AG09319 (cell line): ENCODE measurements at regions not wholly inside any gene's neighbourhood (a gene's known extent, or its start where the extent isn't known, plus 50 kb on each side); places are given as distances from the start of the nearest gene placed in this dataset.
"Not testable (repeated sequence)": the region's sequence is repeated elsewhere in the genome, so short reads cannot be mapped to it uniquely, and the experiment has no call there.

Source experiments
- DNase-seq: peaks from one replicate; pipeline ENCODE4 v3.0.0-alpha.2; 2010; ENCODE audit warnings: low read depth; ENCODE audit errors: extremely low read depth
- CTCF ChIP-seq: IDR thresholded peaks from 2 replicates; pipeline ENCODE4 v1.5.1; 2011; ENCODE audit warnings: low read depth, mild to moderate bottlenecking, inconsistent platforms, low read length, moderate library complexity

GRCh38 chr1:81270051-81270450 is 530.7 kb upstream of the ADGRL2 start:
- no peak for DNase-seq
- no peak for TF ChIP-seq CTCF

GRCh38 chr1:81264976-81265375 is 535.8 kb upstream of the ADGRL2 start:
- no peak for DNase-seq
- no peak for TF ChIP-seq CTCF

- no peak for TF ChIP-seq CTCF
- no peak for DNase-seq
Measured at GRCh38 chr1:81259625-81260411, 540.9 kb upstream of the ADGRL2 start.

- DNase-seq: no peak
- TF ChIP-seq CTCF: no peak; the same call in 1 of the 2 replicates
Measured at GRCh38 chr1:81254560-81254959, 546.2 kb upstream of the ADGRL2 start.

GRCh38 chr1:81254068-81254467 is 546.7 kb upstream of the ADGRL2 start:
- no peak for DNase-seq
- TF ChIP-seq CTCF: no peak

- no peak for TF ChIP-seq CTCF
Measured at GRCh38 chr1:81252471-81253151, 548.1 kb upstream of the ADGRL2 start.

GRCh38 chr1:81250825-81251224 is 549.9 kb upstream of the ADGRL2 start:
- DNase-seq: not testable (repeated sequence)

More at GRCh38 chr1:81252471-81253151, 548.1 kb upstream of the ADGRL2 start:
- DNase-seq: no peak

- DNase-seq: not testable (repeated sequence)
Measured at GRCh38 chr1:81245084-81245715, 555.5 kb upstream of the ADGRL2 start.

GRCh38 chr1:81244612-81245011 is 556.1 kb upstream of the ADGRL2 start:
- not testable (repeated sequence) for DNase-seq
